OCI-LY1 (cell line): ENCODE measurements at regions not wholly inside any gene's neighbourhood (a gene's known extent, or its start where the extent isn't known, plus 50 kb on each side); places are given as distances from the start of the nearest gene placed in this dataset.

ENCODE experiments used
- H2AFZ ChIP-seq: fragments of 200-600 bp; sonication (generic), shearing (Covaris generic); 2 replicates; pipeline ENCODE4 v1.6.0; 2014; ENCODE audit warnings: antibody characterized with exemption, mild to moderate bottlenecking, low read length
- H3F3A ChIP-seq: fragments of 200-600 bp; sonication (generic), shearing (Covaris generic); 2 replicates; pipeline ENCODE4 v1.6.0; 2014; ENCODE audit warnings: mild to moderate bottlenecking, antibody characterized with exemption, low read length, moderate library complexity; ENCODE audit not compliant: insufficient read depth
- H3K27ac ChIP-seq: fragments of 200-600 bp; sonication (generic); 2 replicates; pipeline ENCODE4 v1.5.1; 2014; ENCODE audit warnings: low read length, mixed run types, mild to moderate bottlenecking, low read depth; ENCODE audit not compliant: poor library complexity, severe bottlenecking
- H3K27me3 ChIP-seq: fragments of 200-600 bp; sonication (generic); 2 replicates; pipeline ENCODE4 v1.6.0; 2014; ENCODE audit warnings: antibody characterized with exemption, mild to moderate bottlenecking, low read length, moderate library complexity; ENCODE audit not compliant: insufficient read depth
- H3K36me3 ChIP-seq: fragments of 200-600 bp; sonication (generic); 2 replicates; pipeline ENCODE4 v1.6.1; 2014; ENCODE audit warnings: mild to moderate bottlenecking, antibody characterized with exemption, low read length, moderate library complexity, mixed read lengths; ENCODE audit not compliant: insufficient read depth
- H3K4me1 ChIP-seq: fragments of 200-600 bp; sonication (generic); 2 replicates; pipeline ENCODE4 v1.5.1; 2014; ENCODE audit warnings: mild to moderate bottlenecking, low read length, moderate library complexity; ENCODE audit not compliant: insufficient read depth, severe bottlenecking
- H3K4me2 ChIP-seq: fragments of 200-600 bp; sonication (generic), shearing (Covaris generic); 2 replicates; pipeline ENCODE4 v1.6.1; 2014; ENCODE audit warnings: low read length
- H3K4me3 ChIP-seq: fragments of 200-600 bp; sonication (generic); 2 replicates; pipeline ENCODE4 v1.5.1; 2014; ENCODE audit warnings: low read length, low read depth, mild to moderate bottlenecking, mixed read lengths; ENCODE audit not compliant: poor library complexity, severe bottlenecking
- H3K79me2 ChIP-seq: fragments of 200-600 bp; shearing (Covaris generic); 2 replicates; pipeline ENCODE4 v1.6.1; 2016; ENCODE audit warnings: mixed run types, low read length, mixed read lengths; ENCODE audit not compliant: insufficient read depth
- H3K9ac ChIP-seq: fragments of 200-600 bp; sonication (generic), shearing (Covaris generic); 2 replicates; pipeline ENCODE4 v1.6.1; 2014; ENCODE audit warnings: mild to moderate bottlenecking, low read length, mixed read lengths
- H3K9me2 ChIP-seq: fragments of 200-600 bp; sonication (generic), shearing (Covaris generic); 2 replicates; pipeline ENCODE4 v1.6.1; 2014; ENCODE audit warnings: low read depth, mild to moderate bottlenecking, low read length, mixed read lengths
- H3K9me3 ChIP-seq: fragments of 200-600 bp; shearing (Covaris generic); 2 replicates; pipeline ENCODE4 v1.6.1; 2014; ENCODE audit warnings: low read length, mixed read lengths
- H4K20me1 ChIP-seq: fragments of 200-600 bp; sonication (generic), shearing (Covaris generic); 2 replicates; pipeline ENCODE4 v1.6.0; 2016; ENCODE audit warnings: mild to moderate bottlenecking, low read length; ENCODE audit not compliant: insufficient read depth
- EZH2 ChIP-seq: fragments of 200-600 bp; sonication (generic), shearing (Covaris generic); IDR thresholded peaks from 2 replicates; pipeline ENCODE4 v1.8.0; 2017; ENCODE audit warnings: borderline replicate concordance, mixed run types, mild to moderate bottlenecking, antibody characterized with exemption, low read length, moderate library complexity, mixed read lengths
- TF ChIP-seq, protein P1 (sequence below): fragments of 200-600 bp; sonication (generic), shearing (Covaris generic); IDR thresholded peaks from 2 replicates; pipeline ENCODE4 v1.5.1; 2017; ENCODE audit warnings: mild to moderate bottlenecking, antibody characterized with exemption, low read length, moderate library complexity, mixed read lengths

DNA sequence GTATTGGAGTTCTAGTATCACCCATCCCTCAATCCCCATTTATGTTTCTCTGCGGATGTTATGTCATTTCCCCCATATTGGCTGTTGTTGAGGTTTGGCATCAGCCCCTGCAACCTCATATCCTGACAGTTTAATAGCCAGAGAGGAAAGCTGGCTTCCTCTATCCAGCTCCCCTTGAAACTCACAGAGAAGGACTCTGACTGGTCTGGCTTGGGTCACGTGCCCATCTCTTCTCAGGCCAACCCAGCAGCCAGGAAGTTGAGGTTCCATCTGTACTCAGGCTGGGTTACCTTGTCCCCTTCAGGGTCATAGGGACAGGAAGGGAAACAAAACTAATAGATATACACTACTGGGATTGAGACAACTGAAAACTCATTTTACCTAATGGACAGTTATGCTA, 148.0 kb upstream of the SLC14A2 start:
- no peaks in the 10 kb centered on the region for H3K79me2 ChIP-seq
- H3K27me3 ChIP-seq = no peaks in the 10 kb centered on the region
- H3K9ac ChIP-seq = no peak overlapping the region

DNA sequence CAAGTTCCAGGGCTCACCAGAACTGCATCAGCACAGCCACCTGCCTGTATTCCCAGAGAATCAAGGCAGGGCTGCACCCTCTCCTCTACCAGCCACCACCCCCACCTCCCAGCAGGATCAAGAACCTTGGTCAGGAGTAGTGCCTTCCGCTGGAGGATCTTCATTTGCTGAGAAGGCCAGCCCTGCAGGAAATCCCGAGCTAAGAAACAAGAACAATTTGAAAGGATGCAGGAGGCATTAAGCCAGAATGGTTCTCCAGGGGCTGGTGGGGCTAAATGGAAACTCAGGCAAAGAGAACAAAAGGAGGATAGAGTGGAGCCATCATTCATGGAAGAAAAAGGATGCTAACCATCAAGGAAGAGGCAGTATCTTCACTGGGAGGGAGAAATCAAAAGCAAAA, 147.3 kb upstream of the SLC14A2 start:
- no peaks in the 10 kb centered on the region for H3K79me2 ChIP-seq
- H3K4me3 ChIP-seq = no peak overlapping the region
- H3K27me3 ChIP-seq = no peaks in the 10 kb centered on the region
- H3K27ac ChIP-seq = no peak overlapping the region
- H3K4me1 ChIP-seq = no peaks in the 10 kb centered on the region
- no peaks in the 10 kb centered on the region for H3K36me3 ChIP-seq
- no peak overlapping the region for H3K4me2 ChIP-seq
- H3K9me3 ChIP-seq = no peaks in the 10 kb centered on the region
- no peak overlapping the region for H3K9ac ChIP-seq
- TF ChIP-seq, protein P1, sequence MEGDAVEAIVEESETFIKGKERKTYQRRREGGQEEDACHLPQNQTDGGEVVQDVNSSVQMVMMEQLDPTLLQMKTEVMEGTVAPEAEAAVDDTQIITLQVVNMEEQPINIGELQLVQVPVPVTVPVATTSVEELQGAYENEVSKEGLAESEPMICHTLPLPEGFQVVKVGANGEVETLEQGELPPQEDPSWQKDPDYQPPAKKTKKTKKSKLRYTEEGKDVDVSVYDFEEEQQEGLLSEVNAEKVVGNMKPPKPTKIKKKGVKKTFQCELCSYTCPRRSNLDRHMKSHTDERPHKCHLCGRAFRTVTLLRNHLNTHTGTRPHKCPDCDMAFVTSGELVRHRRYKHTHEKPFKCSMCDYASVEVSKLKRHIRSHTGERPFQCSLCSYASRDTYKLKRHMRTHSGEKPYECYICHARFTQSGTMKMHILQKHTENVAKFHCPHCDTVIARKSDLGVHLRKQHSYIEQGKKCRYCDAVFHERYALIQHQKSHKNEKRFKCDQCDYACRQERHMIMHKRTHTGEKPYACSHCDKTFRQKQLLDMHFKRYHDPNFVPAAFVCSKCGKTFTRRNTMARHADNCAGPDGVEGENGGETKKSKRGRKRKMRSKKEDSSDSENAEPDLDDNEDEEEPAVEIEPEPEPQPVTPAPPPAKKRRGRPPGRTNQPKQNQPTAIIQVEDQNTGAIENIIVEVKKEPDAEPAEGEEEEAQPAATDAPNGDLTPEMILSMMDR = no peak
- TF ChIP-seq EZH2 = no peak
- H2AFZ ChIP-seq = no peak overlapping the region
- no peaks in the 10 kb centered on the region for H3F3A ChIP-seq
- H4K20me1 ChIP-seq = no peaks in the 10 kb centered on the region
- H3K9me2 ChIP-seq = no peaks in the 10 kb centered on the region

More for the DNA sequence above, 148.0 kb upstream of the SLC14A2 start:
- Histone ChIP-seq H3K36me3 (no peaks in the 10 kb centered on the region), H3K4me1 (no peaks in the 10 kb centered on the region), H3F3A (no peaks in the 10 kb centered on the region), H3K4me2 (no peak overlapping the region), H3K27ac (no peak overlapping the region), H3K9me2 (no peaks in the 10 kb centered on the region), H2AFZ (no peak overlapping the region), H3K4me3 (no peak overlapping the region), H3K9me3 (no peaks in the 10 kb centered on the region), H4K20me1 (no peaks in the 10 kb centered on the region)
- TF ChIP-seq, protein P1 = no peak
- no peak for TF ChIP-seq EZH2

DNA sequence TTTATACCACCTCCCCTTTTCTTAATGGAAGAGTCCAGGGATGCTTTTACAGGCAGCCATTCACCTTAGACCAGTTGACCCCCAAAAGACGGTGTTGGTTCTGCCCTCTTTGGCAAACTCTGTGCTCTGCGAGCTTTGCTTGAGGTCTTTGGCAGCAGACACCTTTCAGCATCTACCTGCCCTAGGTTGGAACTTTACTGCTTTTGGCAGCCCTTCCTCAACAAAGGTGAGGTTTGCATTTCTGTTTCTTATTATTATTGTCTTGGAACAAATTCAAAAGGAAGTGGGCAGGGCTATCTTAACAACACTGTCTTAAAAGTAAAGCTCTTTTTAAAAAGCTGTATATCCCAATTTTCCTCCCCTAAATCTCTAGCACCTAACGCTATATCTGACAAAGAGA, 136.4 kb upstream of the SLC14A2 start:
- H3K4me2 ChIP-seq = no peak overlapping the region
- H3K36me3 ChIP-seq = no peaks in the 10 kb centered on the region
- no peaks in the 10 kb centered on the region for H3K9me2 ChIP-seq
- H2AFZ ChIP-seq = no peak overlapping the region
- no peaks in the 10 kb centered on the region for H4K20me1 ChIP-seq
- 0 out of 2 replicates have a peak, but pooled peaks cover under 1% of the 10 kb centered on the region for H3K27me3 ChIP-seq
- no peak overlapping the region for H3K4me3 ChIP-seq
- no peak for TF ChIP-seq EZH2
- TF ChIP-seq, protein P1 = no peak
- no peak overlapping the region for H3K9ac ChIP-seq
- H3K27ac ChIP-seq = no peak overlapping the region
- H3F3A ChIP-seq = no peaks in the 10 kb centered on the region
- H3K4me1 ChIP-seq = no peaks in the 10 kb centered on the region
- no peaks in the 10 kb centered on the region for H3K79me2 ChIP-seq
- no peaks in the 10 kb centered on the region for H3K9me3 ChIP-seq
